ENCODE measurements at regions not wholly inside any gene's neighbourhood (a gene's known extent, or its start where the extent isn't known, plus 50 kb on each side); places are given as distances from the start of the nearest gene placed in this dataset.

DNA sequence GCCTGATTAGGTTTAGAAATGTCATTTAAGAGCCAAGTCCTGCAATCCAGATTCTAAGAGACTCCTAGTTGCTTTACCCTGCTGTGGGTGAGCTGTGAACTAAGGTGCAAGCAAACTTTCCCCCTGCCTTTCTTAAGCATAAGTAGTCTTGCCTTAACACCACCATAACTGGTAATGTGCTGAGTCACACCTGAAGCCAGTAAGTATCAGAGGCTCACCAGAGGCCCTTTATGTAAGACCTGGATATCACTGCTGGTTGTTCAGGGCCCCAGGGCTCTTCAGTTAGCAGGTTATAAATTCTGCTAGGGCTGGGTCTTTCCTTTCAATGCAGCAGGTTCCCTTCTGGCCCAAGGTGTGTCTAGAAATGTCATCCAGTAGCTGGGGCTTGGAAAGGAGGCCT, 509.9 kb downstream of the VGLL3 start:
- no peaks in the 10 kb centered on the region for H3K27me3 ChIP-seq (ENCODE audit: insufficient read depth, poor library complexity, severe bottlenecking)
- DNase-seq (ENCODE audit: low read depth in 1 of 2, low spot score in 1 of 2), result no peak
- no peak overlapping the region for H3K4me3 ChIP-seq (replicated peaks; ENCODE audit: insufficient read depth, low read length)
- TF ChIP-seq, protein P1, sequence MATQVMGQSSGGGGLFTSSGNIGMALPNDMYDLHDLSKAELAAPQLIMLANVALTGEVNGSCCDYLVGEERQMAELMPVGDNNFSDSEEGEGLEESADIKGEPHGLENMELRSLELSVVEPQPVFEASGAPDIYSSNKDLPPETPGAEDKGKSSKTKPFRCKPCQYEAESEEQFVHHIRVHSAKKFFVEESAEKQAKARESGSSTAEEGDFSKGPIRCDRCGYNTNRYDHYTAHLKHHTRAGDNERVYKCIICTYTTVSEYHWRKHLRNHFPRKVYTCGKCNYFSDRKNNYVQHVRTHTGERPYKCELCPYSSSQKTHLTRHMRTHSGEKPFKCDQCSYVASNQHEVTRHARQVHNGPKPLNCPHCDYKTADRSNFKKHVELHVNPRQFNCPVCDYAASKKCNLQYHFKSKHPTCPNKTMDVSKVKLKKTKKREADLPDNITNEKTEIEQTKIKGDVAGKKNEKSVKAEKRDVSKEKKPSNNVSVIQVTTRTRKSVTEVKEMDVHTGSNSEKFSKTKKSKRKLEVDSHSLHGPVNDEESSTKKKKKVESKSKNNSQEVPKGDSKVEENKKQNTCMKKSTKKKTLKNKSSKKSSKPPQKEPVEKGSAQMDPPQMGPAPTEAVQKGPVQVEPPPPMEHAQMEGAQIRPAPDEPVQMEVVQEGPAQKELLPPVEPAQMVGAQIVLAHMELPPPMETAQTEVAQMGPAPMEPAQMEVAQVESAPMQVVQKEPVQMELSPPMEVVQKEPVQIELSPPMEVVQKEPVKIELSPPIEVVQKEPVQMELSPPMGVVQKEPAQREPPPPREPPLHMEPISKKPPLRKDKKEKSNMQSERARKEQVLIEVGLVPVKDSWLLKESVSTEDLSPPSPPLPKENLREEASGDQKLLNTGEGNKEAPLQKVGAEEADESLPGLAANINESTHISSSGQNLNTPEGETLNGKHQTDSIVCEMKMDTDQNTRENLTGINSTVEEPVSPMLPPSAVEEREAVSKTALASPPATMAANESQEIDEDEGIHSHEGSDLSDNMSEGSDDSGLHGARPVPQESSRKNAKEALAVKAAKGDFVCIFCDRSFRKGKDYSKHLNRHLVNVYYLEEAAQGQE (IDR thresholded peaks at IDR 0.05; ENCODE audit: insufficient replicate concordance, low read depth), result no peak
- TF ChIP-seq GABPA (IDR thresholded peaks at IDR 0.05; ENCODE audit: low read depth), result no peak
- TF ChIP-seq POLR2AphosphoS5 (IDR thresholded peaks at IDR 0.05; ENCODE audit: low read depth), result no peak
- TF ChIP-seq, protein P2, sequence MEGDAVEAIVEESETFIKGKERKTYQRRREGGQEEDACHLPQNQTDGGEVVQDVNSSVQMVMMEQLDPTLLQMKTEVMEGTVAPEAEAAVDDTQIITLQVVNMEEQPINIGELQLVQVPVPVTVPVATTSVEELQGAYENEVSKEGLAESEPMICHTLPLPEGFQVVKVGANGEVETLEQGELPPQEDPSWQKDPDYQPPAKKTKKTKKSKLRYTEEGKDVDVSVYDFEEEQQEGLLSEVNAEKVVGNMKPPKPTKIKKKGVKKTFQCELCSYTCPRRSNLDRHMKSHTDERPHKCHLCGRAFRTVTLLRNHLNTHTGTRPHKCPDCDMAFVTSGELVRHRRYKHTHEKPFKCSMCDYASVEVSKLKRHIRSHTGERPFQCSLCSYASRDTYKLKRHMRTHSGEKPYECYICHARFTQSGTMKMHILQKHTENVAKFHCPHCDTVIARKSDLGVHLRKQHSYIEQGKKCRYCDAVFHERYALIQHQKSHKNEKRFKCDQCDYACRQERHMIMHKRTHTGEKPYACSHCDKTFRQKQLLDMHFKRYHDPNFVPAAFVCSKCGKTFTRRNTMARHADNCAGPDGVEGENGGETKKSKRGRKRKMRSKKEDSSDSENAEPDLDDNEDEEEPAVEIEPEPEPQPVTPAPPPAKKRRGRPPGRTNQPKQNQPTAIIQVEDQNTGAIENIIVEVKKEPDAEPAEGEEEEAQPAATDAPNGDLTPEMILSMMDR (IDR thresholded peaks at IDR 0.05; ENCODE audit: insufficient read depth, low read length), result no peak
- TF ChIP-seq SPI1 (IDR thresholded peaks at IDR 0.05; ENCODE audit: borderline replicate concordance, low read depth), result no peak
- H3K27ac ChIP-seq (replicated peaks), result no peak overlapping the region

DNA sequence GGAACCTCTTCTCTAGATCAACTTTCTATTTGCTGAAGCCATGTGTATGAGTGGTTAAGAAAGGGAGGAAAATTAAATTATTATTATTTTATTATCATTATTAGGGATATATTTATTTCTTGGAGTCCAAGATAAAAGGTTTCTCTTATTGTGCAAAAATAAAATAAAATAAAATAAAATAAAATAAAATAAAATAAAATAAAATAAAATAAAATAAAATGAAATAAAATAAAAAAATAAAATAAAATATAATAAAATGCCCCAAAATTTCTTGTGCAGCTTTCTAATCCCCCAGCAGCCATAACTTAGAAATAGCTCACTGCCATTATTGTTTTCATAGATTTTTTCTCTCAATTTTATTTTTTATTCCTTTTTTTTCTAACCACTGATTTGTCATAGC, 526.8 kb downstream of the VGLL3 start:
- H3K27me3 ChIP-seq (ENCODE audit: insufficient read depth, poor library complexity, severe bottlenecking), result no peaks in the 10 kb centered on the region
- no peak overlapping the region for H3K4me3 ChIP-seq (replicated peaks; ENCODE audit: insufficient read depth, low read length)
- H3K27ac ChIP-seq (replicated peaks), result no peak overlapping the region
- no peak for TF ChIP-seq POLR2AphosphoS5 (IDR thresholded peaks at IDR 0.05; ENCODE audit: low read depth)
- TF ChIP-seq, protein P2 (IDR thresholded peaks at IDR 0.05; ENCODE audit: insufficient read depth, low read length), result no peak
- TF ChIP-seq GABPA (IDR thresholded peaks at IDR 0.05; ENCODE audit: low read depth), result no peak
- TF ChIP-seq, protein P1 (IDR thresholded peaks at IDR 0.05; ENCODE audit: insufficient replicate concordance, low read depth), result no peak
- no peak for TF ChIP-seq SPI1 (IDR thresholded peaks at IDR 0.05; ENCODE audit: borderline replicate concordance, low read depth)
- no peak for DNase-seq (ENCODE audit: low read depth in 1 of 2, low spot score in 1 of 2)

DNA sequence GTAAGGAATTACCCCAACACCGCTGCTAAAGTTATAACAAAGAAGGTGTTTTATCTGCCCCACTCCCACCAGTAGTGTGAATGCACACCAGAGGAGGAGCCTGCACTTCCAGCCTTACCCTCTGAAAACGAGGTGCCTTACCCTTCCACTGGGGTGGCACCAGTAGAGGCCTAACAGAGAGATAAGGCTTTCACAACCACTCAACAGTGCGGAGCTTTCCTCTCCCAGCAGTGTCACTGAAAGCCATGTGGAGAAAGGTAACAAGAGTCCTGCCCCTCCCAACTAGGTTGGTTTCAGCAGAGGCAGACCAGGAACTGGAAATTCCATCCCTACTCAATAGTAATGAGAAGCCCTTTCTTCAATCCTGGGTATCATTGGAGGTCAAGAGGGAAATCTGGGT, 539.2 kb downstream of the VGLL3 start:
- DNase-seq (ENCODE audit: low read depth in 1 of 2, low spot score in 1 of 2), result no peak
- Histone ChIP-seq H3K27me3 (ENCODE audit: insufficient read depth, poor library complexity, severe bottlenecking) (no peaks in the 10 kb centered on the region), H3K27ac (replicated peaks) (no peak overlapping the region), H3K4me3 (replicated peaks; ENCODE audit: insufficient read depth, low read length) (no peak overlapping the region)
- no peak for TF ChIP-seq SPI1 (IDR thresholded peaks at IDR 0.05; ENCODE audit: borderline replicate concordance, low read depth)
- TF ChIP-seq, protein P2 (IDR thresholded peaks at IDR 0.05; ENCODE audit: insufficient read depth, low read length), result no peak
- TF ChIP-seq GABPA (IDR thresholded peaks at IDR 0.05; ENCODE audit: low read depth), result no peak
- TF ChIP-seq, protein P1 (IDR thresholded peaks at IDR 0.05; ENCODE audit: insufficient replicate concordance, low read depth), result no peak
- TF ChIP-seq POLR2AphosphoS5 (IDR thresholded peaks at IDR 0.05; ENCODE audit: low read depth), result no peak

Measured in HL-60 (cell line).